ENCODE measurements at regions not wholly inside any gene's neighbourhood (a gene's known extent, or its start where the extent isn't known, plus 50 kb on each side); places are given as distances from the start of the nearest gene placed in this dataset.

DNA sequence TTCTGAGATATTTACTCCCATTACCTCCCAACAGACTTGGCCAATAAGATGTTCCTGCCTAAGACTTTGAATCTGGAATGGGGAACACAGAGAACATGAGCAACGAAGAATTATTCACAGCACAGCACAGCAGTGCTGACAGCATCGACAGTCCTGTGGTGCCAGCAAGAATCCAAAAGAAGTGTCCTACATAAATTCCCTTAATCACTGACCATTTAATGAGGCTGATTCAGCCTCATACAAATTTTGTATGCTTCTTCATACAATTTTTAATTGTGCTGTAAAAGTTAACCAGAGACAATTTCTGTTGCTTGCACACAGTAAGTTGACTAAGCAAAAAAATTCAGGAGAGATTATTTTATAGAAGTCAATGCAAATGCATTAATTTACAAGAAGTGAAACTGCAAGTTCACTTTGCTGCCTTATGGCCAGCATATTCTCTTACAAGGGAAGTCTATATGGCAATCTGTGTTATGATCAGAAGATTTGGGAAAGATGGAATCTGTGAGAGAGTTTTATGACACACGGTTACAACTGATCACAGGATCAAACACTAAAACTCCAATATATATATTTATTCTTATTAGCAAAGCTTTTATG lies 855.9 kb downstream of the LTN1 start:
- TF ChIP-seq, protein P1, sequence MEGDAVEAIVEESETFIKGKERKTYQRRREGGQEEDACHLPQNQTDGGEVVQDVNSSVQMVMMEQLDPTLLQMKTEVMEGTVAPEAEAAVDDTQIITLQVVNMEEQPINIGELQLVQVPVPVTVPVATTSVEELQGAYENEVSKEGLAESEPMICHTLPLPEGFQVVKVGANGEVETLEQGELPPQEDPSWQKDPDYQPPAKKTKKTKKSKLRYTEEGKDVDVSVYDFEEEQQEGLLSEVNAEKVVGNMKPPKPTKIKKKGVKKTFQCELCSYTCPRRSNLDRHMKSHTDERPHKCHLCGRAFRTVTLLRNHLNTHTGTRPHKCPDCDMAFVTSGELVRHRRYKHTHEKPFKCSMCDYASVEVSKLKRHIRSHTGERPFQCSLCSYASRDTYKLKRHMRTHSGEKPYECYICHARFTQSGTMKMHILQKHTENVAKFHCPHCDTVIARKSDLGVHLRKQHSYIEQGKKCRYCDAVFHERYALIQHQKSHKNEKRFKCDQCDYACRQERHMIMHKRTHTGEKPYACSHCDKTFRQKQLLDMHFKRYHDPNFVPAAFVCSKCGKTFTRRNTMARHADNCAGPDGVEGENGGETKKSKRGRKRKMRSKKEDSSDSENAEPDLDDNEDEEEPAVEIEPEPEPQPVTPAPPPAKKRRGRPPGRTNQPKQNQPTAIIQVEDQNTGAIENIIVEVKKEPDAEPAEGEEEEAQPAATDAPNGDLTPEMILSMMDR (IDR thresholded peaks at IDR 0.05; ENCODE audit: unreplicated experiment): no peak
- CTCF ChIA-PET: no interaction called here
- Mint-ChIP-seq H3K4me3 (ENCODE audit: low read depth, unreplicated experiment) (no peak overlapping the region), H3K4me1 (ENCODE audit: low read depth, unreplicated experiment) (no peaks in the 10 kb centered on the region), H3K9me3 (ENCODE audit: low read depth, unreplicated experiment) (peaks cover 7% of the 10 kb centered on the region), H3K36me3 (ENCODE audit: insufficient read depth, unreplicated experiment) (no peaks in the 10 kb centered on the region), H3K27me3 (ENCODE audit: unreplicated experiment) (no peaks in the 10 kb centered on the region), H3K27ac (ENCODE audit: unreplicated experiment) (no peak overlapping the region)
- intact Hi-C loops (cut with micrococcal nuclease; ENCODE audit: unreplicated experiment): no loop called here
- BruUV-seq (replicated peaks): no TSS peak
- no peak for DNase-seq

DNA sequence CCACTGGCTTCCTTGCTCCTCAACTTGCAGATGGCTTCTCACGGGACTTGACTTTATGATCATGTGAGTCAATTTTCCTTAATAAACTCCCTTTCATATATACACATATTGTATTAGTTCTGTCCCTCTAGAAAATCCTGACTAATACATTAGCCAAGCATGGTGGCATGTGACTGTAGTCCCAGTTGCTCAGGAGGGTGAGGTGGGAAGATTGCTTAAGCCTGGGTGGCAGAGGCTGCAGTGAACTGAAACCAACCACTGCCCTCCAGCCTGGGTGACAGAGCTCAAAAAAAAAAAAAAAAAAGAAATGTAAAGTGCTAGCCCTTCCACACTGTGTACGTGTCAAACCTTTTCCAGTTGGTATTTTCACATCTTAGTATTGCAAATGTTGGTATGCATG lies 857.0 kb downstream of the LTN1 start:
- H3K27me3 Mint-ChIP-seq (ENCODE audit: unreplicated experiment): no peaks in the 10 kb centered on the region
- no peak overlapping the region for H3K27ac Mint-ChIP-seq (ENCODE audit: unreplicated experiment)
- intact Hi-C loops (cut with micrococcal nuclease; ENCODE audit: unreplicated experiment): no loop called here
- no peak for DNase-seq
- TF ChIP-seq, protein P1 (IDR thresholded peaks at IDR 0.05; ENCODE audit: unreplicated experiment): no peak
- peaks cover 7% of the 10 kb centered on the region for H3K9me3 Mint-ChIP-seq (ENCODE audit: low read depth, unreplicated experiment)
- H3K36me3 Mint-ChIP-seq (ENCODE audit: insufficient read depth, unreplicated experiment): no peaks in the 10 kb centered on the region
- CTCF ChIA-PET: no interaction called here
- H3K4me3 Mint-ChIP-seq (ENCODE audit: low read depth, unreplicated experiment): no peak overlapping the region
- H3K4me1 Mint-ChIP-seq (ENCODE audit: low read depth, unreplicated experiment): no peaks in the 10 kb centered on the region
- BruUV-seq (replicated peaks): no TSS peak

DNA sequence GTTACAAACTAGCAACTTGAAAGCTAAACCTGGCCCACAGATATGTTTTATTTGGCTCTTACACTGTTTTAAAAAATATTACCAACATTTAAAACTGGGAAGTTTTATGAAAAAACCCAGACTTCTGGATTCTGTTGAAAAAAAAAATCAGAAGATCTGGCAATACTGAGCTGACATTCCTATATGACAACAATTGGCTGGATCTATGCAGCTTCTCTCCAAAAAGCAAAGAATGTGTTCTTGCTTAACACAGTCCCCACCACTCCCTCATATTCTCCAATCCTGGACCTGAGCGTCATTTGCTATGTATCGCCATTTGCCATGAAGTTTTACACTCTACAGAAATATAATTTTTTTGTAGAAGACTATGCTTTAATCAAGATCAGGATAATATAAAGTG lies 859.6 kb downstream of the LTN1 start:
- H3K4me1 Mint-ChIP-seq (ENCODE audit: low read depth, unreplicated experiment): no peaks in the 10 kb centered on the region
- intact Hi-C loops (cut with micrococcal nuclease; ENCODE audit: unreplicated experiment): no loop called here
- TF ChIP-seq, protein P1 (IDR thresholded peaks at IDR 0.05; ENCODE audit: unreplicated experiment): no peak
- no peak overlapping the region for H3K27ac Mint-ChIP-seq (ENCODE audit: unreplicated experiment)
- CTCF ChIA-PET: no interaction called here
- H3K4me3 Mint-ChIP-seq (ENCODE audit: low read depth, unreplicated experiment): no peak overlapping the region
- H3K36me3 Mint-ChIP-seq (ENCODE audit: insufficient read depth, unreplicated experiment): no peaks in the 10 kb centered on the region
- no peaks in the 10 kb centered on the region for H3K27me3 Mint-ChIP-seq (ENCODE audit: unreplicated experiment)
- DNase-seq: no peak
- BruUV-seq (replicated peaks): no TSS peak
- peaks cover 3% of the 10 kb centered on the region for H3K9me3 Mint-ChIP-seq (ENCODE audit: low read depth, unreplicated experiment)

DNA sequence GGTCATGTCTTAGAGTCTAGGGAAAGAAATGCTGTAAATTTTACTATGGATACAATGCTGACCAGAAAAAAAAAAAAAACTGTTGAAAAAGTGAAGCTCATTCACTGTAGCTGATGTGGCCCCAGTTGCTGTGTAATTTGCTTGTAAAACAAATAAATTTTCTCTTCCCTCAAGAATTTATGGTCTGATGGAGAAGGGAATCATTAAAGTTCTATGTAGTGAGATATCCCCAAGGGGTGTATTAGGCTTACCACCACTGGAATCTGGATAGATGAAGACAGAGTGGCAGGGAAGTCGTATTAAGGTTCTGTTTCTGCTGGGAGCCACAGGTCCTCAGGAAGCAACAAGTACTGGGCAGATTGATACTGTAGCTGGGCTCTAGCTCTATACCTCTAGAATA lies 860.0 kb downstream of the LTN1 start:
- H3K27ac Mint-ChIP-seq (ENCODE audit: unreplicated experiment): no peak overlapping the region
- no peaks in the 10 kb centered on the region for H3K36me3 Mint-ChIP-seq (ENCODE audit: insufficient read depth, unreplicated experiment)
- CTCF ChIA-PET: no interaction called here
- peaks cover 3% of the 10 kb centered on the region for H3K9me3 Mint-ChIP-seq (ENCODE audit: low read depth, unreplicated experiment)
- intact Hi-C loops (cut with micrococcal nuclease; ENCODE audit: unreplicated experiment): no loop called here
- DNase-seq: no peak
- H3K4me3 Mint-ChIP-seq (ENCODE audit: low read depth, unreplicated experiment): no peak overlapping the region
- BruUV-seq (replicated peaks): no TSS peak
- no peaks in the 10 kb centered on the region for H3K27me3 Mint-ChIP-seq (ENCODE audit: unreplicated experiment)
- H3K4me1 Mint-ChIP-seq (ENCODE audit: low read depth, unreplicated experiment): no peaks in the 10 kb centered on the region
- TF ChIP-seq, protein P1 (IDR thresholded peaks at IDR 0.05; ENCODE audit: unreplicated experiment): no peak
